NOMO-1 treated with DMSO at 0.1 percent for 48 hours (cell line): ENCODE measurements at regions not wholly inside any gene's neighbourhood (a gene's known extent, or its start where the extent isn't known, plus 50 kb on each side); places are given as distances from the start of the nearest gene placed in this dataset.
"Not testable (repeated sequence)": the region's sequence is repeated elsewhere in the genome, so short reads cannot be mapped to it uniquely, and the experiment has no call there.

Experiments used
- DNase-seq: peaks from one replicate; lab custom pipeline; 2025; ENCODE audit not compliant: unreplicated experiment; lab: John Stamatoyannopoulos, UW

- DNase-seq = no peak
Measured at GRCh38 chr11:15300341-15300740, 185.6 kb downstream of the INSC start.

GRCh38 chr11:15307619-15308024 lies 192.9 kb downstream of the INSC start:
- no peak for DNase-seq

- DNase-seq = no peak
Measured at GRCh38 chr11:15308840-15309239, 194.1 kb downstream of the INSC start.

- DNase-seq = no peak
Measured at GRCh38 chr11:15309296-15309695, 194.6 kb downstream of the INSC start.

GRCh38 chr11:15313862-15314261 lies 199.1 kb downstream of the INSC start:
- DNase-seq = no peak

- peak; percentile 20 for DNase-seq
Measured at GRCh38 chr11:15318814-15319213, 204.1 kb downstream of the INSC start.

GRCh38 chr11:15326520-15326919 lies 211.8 kb downstream of the INSC start:
- DNase-seq = no peak

- DNase-seq = peak; percentile 29
Measured at GRCh38 chr11:15327786-15328231, 213.1 kb downstream of the INSC start.

GRCh38 chr11:15333407-15333806 lies 218.7 kb downstream of the INSC start:
- DNase-seq = no peak

- no peak for DNase-seq
Measured at GRCh38 chr11:15334766-15335165, 220.0 kb downstream of the INSC start.

- no peak for DNase-seq
Measured at GRCh38 chr11:15336021-15336420, 221.3 kb downstream of the INSC start.

GRCh38 chr11:15339302-15339701 lies 224.6 kb downstream of the INSC start:
- no peak for DNase-seq

GRCh38 chr11:15341587-15341986 lies 226.9 kb downstream of the INSC start:
- no peak for DNase-seq

GRCh38 chr11:15342163-15342562 lies 227.4 kb downstream of the INSC start:
- DNase-seq = no peak

- DNase-seq = no peak
Measured at GRCh38 chr11:15346907-15347306, 232.2 kb downstream of the INSC start.

GRCh38 chr11:15347969-15348734 lies 233.4 kb downstream of the INSC start:
- DNase-seq = peak; percentile 53

GRCh38 chr11:15349413-15349812 lies 234.7 kb downstream of the INSC start:
- DNase-seq = no peak

GRCh38 chr11:15361316-15361715 lies 246.6 kb downstream of the INSC start:
- DNase-seq = no peak

GRCh38 chr11:15365286-15365685 lies 250.6 kb downstream of the INSC start:
- DNase-seq = not testable (repeated sequence)

- peak; percentile 47 for DNase-seq
Measured at GRCh38 chr11:15367695-15368094, 253.0 kb downstream of the INSC start.

GRCh38 chr11:15370495-15371147 lies 255.9 kb downstream of the INSC start:
- DNase-seq = no peak

GRCh38 chr11:15371533-15371932 lies 256.8 kb downstream of the INSC start:
- no peak for DNase-seq

- DNase-seq = no peak
Measured at GRCh38 chr11:15374418-15374817, 259.7 kb downstream of the INSC start.
